22Rv1 (cell line): ENCODE measurements at regions not wholly inside any gene's neighbourhood (a gene's known extent, or its start where the extent isn't known, plus 50 kb on each side); places are given as distances from the start of the nearest gene placed in this dataset.

Experiments
- ZFX ChIP-seq: fragments of 450-650 bp; IDR thresholded peaks from 2 replicates; pipeline ENCODE4 v1.6.1; 2017; ENCODE audit warnings: antibody characterized with exemption, borderline replicate concordance
- TF ChIP-seq, protein P1 (sequence below): fragments of 450-650 bp; IDR thresholded peaks from 2 replicates; pipeline ENCODE4 v1.5.1; 2017; ENCODE audit warnings: mild to moderate bottlenecking

- TF ChIP-seq, protein P1, sequence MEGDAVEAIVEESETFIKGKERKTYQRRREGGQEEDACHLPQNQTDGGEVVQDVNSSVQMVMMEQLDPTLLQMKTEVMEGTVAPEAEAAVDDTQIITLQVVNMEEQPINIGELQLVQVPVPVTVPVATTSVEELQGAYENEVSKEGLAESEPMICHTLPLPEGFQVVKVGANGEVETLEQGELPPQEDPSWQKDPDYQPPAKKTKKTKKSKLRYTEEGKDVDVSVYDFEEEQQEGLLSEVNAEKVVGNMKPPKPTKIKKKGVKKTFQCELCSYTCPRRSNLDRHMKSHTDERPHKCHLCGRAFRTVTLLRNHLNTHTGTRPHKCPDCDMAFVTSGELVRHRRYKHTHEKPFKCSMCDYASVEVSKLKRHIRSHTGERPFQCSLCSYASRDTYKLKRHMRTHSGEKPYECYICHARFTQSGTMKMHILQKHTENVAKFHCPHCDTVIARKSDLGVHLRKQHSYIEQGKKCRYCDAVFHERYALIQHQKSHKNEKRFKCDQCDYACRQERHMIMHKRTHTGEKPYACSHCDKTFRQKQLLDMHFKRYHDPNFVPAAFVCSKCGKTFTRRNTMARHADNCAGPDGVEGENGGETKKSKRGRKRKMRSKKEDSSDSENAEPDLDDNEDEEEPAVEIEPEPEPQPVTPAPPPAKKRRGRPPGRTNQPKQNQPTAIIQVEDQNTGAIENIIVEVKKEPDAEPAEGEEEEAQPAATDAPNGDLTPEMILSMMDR: no peak
- no peak for TF ChIP-seq ZFX
Measured at GRCh38 chr9:88319936-88320747, 68.1 kb upstream of the SPIN1 start.
